Gastrocnemius medialis (tissue), 4 donors: ENCODE measurements at regions not wholly inside any gene's neighbourhood (a gene's known extent, or its start where the extent isn't known, plus 50 kb on each side); places are given as distances from the start of the nearest gene placed in this dataset.
"Not testable (repeated sequence)": the region's sequence is repeated elsewhere in the genome, so short reads cannot be mapped to it uniquely, and the experiment has no call there.

Source experiments
- ATAC-seq, 2 donors: fragments of 150-250 bp; one replicate each; pipeline ENCODE4 v1.9.1; 2016
- DNase-seq, 2 donors: peaks; one replicate each; pipeline ENCODE4 v3.0.0-alpha.2; 2019
- H3K27ac ChIP-seq, 4 donors: fragments of 200-600 bp; sonication (generic); 1 replicate in 1 of 4; 2 replicates in 3 of 4; pipeline ENCODE4 v1.5.1; 2016 to 2018; ENCODE audit warnings: mild to moderate bottlenecking in 2 of 4, moderate library complexity in 1 of 4
- H3K27me3 ChIP-seq, 3 donors: fragments of 200-600 bp; sonication (generic) in 2 of 3; 1 replicate in 1 of 3; 2 replicates in 2 of 3; pipeline versions ENCODE4 v1.5.1 to v1.6.0; 2016 to 2019; ENCODE audit warnings: mild to moderate bottlenecking in 1 of 3, moderate library complexity in 1 of 3
- H3K36me3 ChIP-seq, 2 donors: fragments of 200-600 bp; sonication (generic) in 1 of 2; one replicate each; pipeline ENCODE4 v1.5.1; 2017 to 2018
- H3K4me1 ChIP-seq, 2 donors: fragments of 200-600 bp; sonication (generic) in 1 of 2; one replicate each; pipeline ENCODE4 v1.5.1; 2016 to 2017; ENCODE audit warnings: mild to moderate bottlenecking in 2 of 2
- H3K4me3 ChIP-seq, 4 donors: fragments of 200-600 bp; sonication (generic) in 3 of 4; 1 replicate in 1 of 4; 2 replicates in 3 of 4; pipeline ENCODE4 v1.5.1; 2016 to 2019; ENCODE audit warnings: mild to moderate bottlenecking in 2 of 4
- H3K9me3 ChIP-seq, 3 donors: fragments of 200-600 bp; sonication (generic) in 2 of 3; 1 replicate in 1 of 3; 2 replicates in 2 of 3; pipeline ENCODE4 v1.5.1; 2016 to 2019
- CTCF ChIP-seq, 5 experiments: fragments of 450-650 bp in 3 of 5; fragments of 200-600 bp in 2 of 5; sonication (generic) in 2 of 5; IDR thresholded peaks in 4 of 5; conservative IDR thresholded peaks in 1 of 5; 1 replicate in 4 of 5; 2 replicates in 1 of 5; pipeline ENCODE4 v1.5.1; 2016 to 2019; ENCODE audit warnings: antibody characterized with exemption in 5 of 5, mild to moderate bottlenecking in 3 of 5, moderate library complexity in 3 of 5
- POLR2A ChIP-seq, 2 donors: fragments of 450-650 bp; IDR thresholded peaks; one replicate each; pipeline ENCODE4 v1.6.1; 2017; ENCODE audit warnings: antibody characterized with exemption in 2 of 2, mild to moderate bottlenecking in 2 of 2, moderate library complexity in 2 of 2
- in situ Hi-C, 4 donors: fragments of 200-750 bp; cut with MboI; loops; one replicate each; pipeline versions ENCODE4 v1.15.0 to v1.8.0; 2017; ENCODE audit warnings: low sequenced_read_pairs in 4 of 4
- intact Hi-C: fragments of 100-400 bp; cut with DNase I; formaldehyde crosslinking; loops from one replicate; pipeline ENCODE4 v1.15.1; 2023; ENCODE audit warnings: low total_unique reads

- no peak for DNase-seq
These were observed 153.6 kb upstream of the TNRC6C start for GRCh38 chr17:77804796-77805426.

DNA sequence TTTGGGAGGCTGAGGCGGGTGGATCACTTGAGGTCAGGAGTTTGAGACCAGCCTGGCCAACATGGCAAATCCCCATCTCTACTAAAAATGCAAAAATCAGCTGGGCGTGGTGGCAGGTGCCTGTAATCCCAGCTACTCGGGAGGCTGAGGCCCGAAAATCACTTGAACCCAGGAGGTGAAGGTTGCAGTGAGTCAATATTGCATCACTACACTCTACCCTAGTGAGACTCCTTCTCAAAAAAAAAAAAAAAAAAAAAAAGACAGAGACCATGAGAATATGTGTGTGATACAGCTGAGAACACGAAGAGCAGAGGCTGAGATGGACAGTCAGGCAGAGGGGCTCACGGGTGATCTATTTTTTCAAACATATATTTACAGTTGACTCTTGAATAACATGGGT is 152.5 kb upstream of the TNRC6C start:
- H3K27ac ChIP-seq, ATAC-seq, H3K36me3 ChIP-seq, H3K4me3 ChIP-seq, in situ Hi-C loops, H3K27me3 ChIP-seq, intact Hi-C loops, H3K9me3 ChIP-seq, DNase-seq: not testable (repeated sequence)
- peaks cover 9 to 14% of the 10 kb centered on the region in 2 donors for H3K4me1 ChIP-seq

More at GRCh38 chr17:77804796-77805426, 153.6 kb upstream of the TNRC6C start:
- H3K27ac ChIP-seq = no peak overlapping the region
- peaks cover 0 to 5% of the 10 kb centered on the region in 2 donors for H3K4me1 ChIP-seq
- H3K9me3 ChIP-seq = no peaks in the 10 kb centered on the region
- in situ Hi-C loops = no loop called here
- H3K36me3 ChIP-seq = no peaks in the 10 kb centered on the region
- no peak overlapping the region for H3K4me3 ChIP-seq
- ATAC-seq = no peak
- intact Hi-C loops = no loop called here
- no peaks in the 10 kb centered on the region for H3K27me3 ChIP-seq
- TF ChIP-seq CTCF (IDR thresholded peaks at IDR 0.05 in 4 of 5, conservative IDR thresholded peaks at IDR 0.05 in 1 of 5) (no peak), POLR2A (IDR thresholded peaks at IDR 0.05) (no peak)

DNA sequence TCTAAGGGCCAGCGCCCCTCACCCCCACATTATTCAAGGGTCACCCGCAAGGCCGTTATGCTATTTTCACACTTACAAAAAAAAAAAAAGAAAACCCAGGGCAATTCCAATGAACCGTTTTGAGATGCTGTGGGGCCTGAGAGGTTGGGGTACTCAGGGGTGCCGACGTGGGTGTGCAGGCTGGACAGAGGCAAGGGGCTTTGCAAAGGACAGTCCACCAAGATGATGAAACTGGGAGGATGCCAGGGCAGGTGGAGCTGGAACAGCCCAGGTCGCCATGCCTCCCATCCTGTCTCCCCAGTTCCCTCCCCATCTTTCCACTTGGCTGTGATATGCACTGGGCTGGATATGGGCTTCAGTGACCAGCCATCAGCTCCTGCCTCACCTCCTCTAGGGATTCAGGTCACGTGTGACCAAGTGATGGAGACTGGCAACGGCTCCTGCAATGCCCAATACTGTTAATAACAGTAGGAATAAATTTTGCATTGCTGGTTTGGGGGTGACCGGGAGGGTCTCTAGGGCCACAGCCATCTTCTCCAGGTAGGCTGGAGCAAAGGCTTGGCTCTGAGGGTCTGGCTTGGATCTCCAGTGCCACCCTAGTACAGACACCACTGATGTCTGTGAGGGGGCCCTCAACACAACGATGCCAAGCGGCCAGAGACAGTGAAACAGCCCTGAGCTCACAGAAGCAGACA is 151.3 kb upstream of the TNRC6C start:
- in situ Hi-C loops = no loop called here
- no peak overlapping the region for H3K27ac ChIP-seq
- H3K27me3 ChIP-seq = no peaks in the 10 kb centered on the region
- no peaks in the 10 kb centered on the region for H3K9me3 ChIP-seq
- no peak overlapping the region for H3K4me3 ChIP-seq
- no peaks in the 10 kb centered on the region for H3K36me3 ChIP-seq
- intact Hi-C loops = no loop called here
- DNase-seq (no peak), ATAC-seq (no peak)
- H3K4me1 ChIP-seq = peaks cover 20 to 27% of the 10 kb centered on the region in 2 donors
- TF ChIP-seq CTCF (IDR thresholded peaks at IDR 0.05 in 4 of 5, conservative IDR thresholded peaks at IDR 0.05 in 1 of 5) (no peak), POLR2A (IDR thresholded peaks at IDR 0.05) (no peak)

DNA sequence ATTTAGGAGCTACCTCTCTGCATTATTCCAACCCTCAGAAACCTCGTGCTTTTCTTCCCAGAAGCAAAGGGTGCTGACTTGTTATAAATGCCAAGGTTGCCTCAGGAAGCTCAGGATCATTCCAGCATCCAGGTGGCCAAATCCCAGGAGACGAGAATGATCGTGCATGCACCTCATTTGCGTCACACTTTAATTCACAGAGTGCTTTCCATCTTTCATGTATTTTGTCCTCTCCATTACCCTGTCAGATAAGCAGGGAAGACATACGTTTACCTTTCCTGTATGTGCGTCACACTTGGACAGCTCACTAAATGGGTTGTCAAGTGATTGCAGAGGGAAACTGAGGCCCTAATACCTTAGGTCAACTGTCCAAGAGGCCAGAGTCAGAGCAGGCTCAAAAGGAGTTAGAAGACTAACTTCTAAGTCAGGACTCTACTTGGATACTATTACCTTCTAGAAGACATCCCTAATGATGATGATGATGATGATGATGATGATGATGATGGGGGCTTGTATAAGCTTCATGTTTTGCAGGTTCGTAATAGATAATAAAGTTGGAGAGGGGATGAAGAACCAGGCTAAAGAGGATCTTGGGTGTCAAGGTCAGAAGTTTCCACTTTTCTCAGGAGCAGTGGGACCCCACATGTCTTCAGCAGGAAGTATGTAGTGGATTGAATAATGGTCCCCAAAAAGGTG is 150.6 kb upstream of the TNRC6C start:
- H3K27me3 ChIP-seq = no peaks in the 10 kb centered on the region
- intact Hi-C loops (no loop called here), in situ Hi-C loops (no loop called here)
- TF ChIP-seq POLR2A (IDR thresholded peaks at IDR 0.05) (no peak), CTCF (IDR thresholded peaks at IDR 0.05 in 4 of 5, conservative IDR thresholded peaks at IDR 0.05 in 1 of 5) (no peak)
- DNase-seq (no peak), ATAC-seq (no peak)
- no peaks in the 10 kb centered on the region for H3K9me3 ChIP-seq
- H3K36me3 ChIP-seq = no peaks in the 10 kb centered on the region
- no peak overlapping the region for H3K4me3 ChIP-seq
- no peak overlapping the region for H3K27ac ChIP-seq
- peaks cover 20 to 26% of the 10 kb centered on the region in 2 donors for H3K4me1 ChIP-seq
